SK-N-SH treated with all-trans-retinoic acid at 6 μM for 48 hours (cell line): ENCODE measurements at regions not wholly inside any gene's neighbourhood (a gene's known extent, or its start where the extent isn't known, plus 50 kb on each side); places are given as distances from the start of the nearest gene placed in this dataset.

Source experiments
- ATAC-seq: fragments of 200-7000 bp; cut with Tn5 transposase; 3 replicates; pipeline ENCODE4 v1.9.1; 2020; ENCODE audit warnings: mild to moderate bottlenecking, moderate library complexity
- BACH2 ChIP-seq: fragments of 250-450 bp; sonication (Bioruptor Pico); IDR thresholded peaks from 2 replicates; pipeline ENCODE4 v1.9.0; 2021; ENCODE audit warnings: mild to moderate bottlenecking, borderline replicate concordance
- CREB5 ChIP-seq: fragments of 250-450 bp; sonication (Bioruptor Pico); IDR thresholded peaks from 2 replicates; pipeline ENCODE4 v1.5.1; 2020; ENCODE audit warnings: low read depth, mild to moderate bottlenecking, moderate library complexity
- CSDC2 ChIP-seq: fragments of 250-450 bp; sonication (Bioruptor Pico); IDR thresholded peaks from 2 replicates; pipeline ENCODE4 v1.5.0; 2020; ENCODE audit warnings: mild to moderate bottlenecking, moderate library complexity
- CSRNP3 ChIP-seq: fragments of 250-450 bp; sonication (Bioruptor Pico); IDR thresholded peaks from 2 replicates; pipeline ENCODE4 v1.5.1; 2021; ENCODE audit warnings: mild to moderate bottlenecking, moderate library complexity
- ESRRG ChIP-seq: fragments of 250-450 bp; sonication (Bioruptor Pico); IDR thresholded peaks from 2 replicates; pipeline ENCODE4 v1.6.1; 2021; ENCODE audit warnings: mild to moderate bottlenecking
- GLIS3 ChIP-seq: fragments of 250-450 bp; sonication (Bioruptor Pico); IDR thresholded peaks from 2 replicates; pipeline ENCODE4 v1.5.0; 2020; ENCODE audit warnings: mild to moderate bottlenecking, moderate library complexity
- ISL1 ChIP-seq: fragments of 250-450 bp; sonication (Bioruptor Pico); IDR thresholded peaks from 2 replicates; pipeline ENCODE4 v2.1.2; 2022; ENCODE audit warnings: mild to moderate bottlenecking, moderate library complexity
- OSR1 ChIP-seq: fragments of 250-450 bp; sonication (Bioruptor Pico); IDR thresholded peaks from 2 replicates; pipeline ENCODE4 v1.8.0; 2022; ENCODE audit warnings: moderate library complexity, mild to moderate bottlenecking, inconsistent platforms
- POU6F1 ChIP-seq: fragments of 250-450 bp; sonication (Bioruptor Pico); IDR thresholded peaks from 2 replicates; pipeline ENCODE4 v1.8.0; 2021; ENCODE audit warnings: low read depth, mild to moderate bottlenecking, moderate library complexity, borderline replicate concordance
- PPARA ChIP-seq: fragments of 250-450 bp; sonication (Bioruptor Pico); IDR thresholded peaks from 2 replicates; pipeline ENCODE4 v1.5.0; 2020; ENCODE audit warnings: mild to moderate bottlenecking, borderline replicate concordance
- TCF4 ChIP-seq: fragments of 250-450 bp; sonication (Bioruptor Pico); IDR thresholded peaks from 2 replicates; pipeline ENCODE4 v1.8.0; 2021; ENCODE audit warnings: mild to moderate bottlenecking, moderate library complexity, borderline replicate concordance
- TOX ChIP-seq: fragments of 250-450 bp; sonication (Bioruptor Pico); IDR thresholded peaks from 2 replicates; pipeline ENCODE4 v1.8.0; 2021; ENCODE audit warnings: mild to moderate bottlenecking, moderate library complexity, borderline replicate concordance
- TSHZ2 ChIP-seq: fragments of 250-450 bp; sonication (Bioruptor Pico); IDR thresholded peaks from 2 replicates; pipeline ENCODE4 v1.5.0; 2020; ENCODE audit warnings: mild to moderate bottlenecking, moderate library complexity
- ZC3H10 ChIP-seq: fragments of 250-450 bp; sonication (Bioruptor Pico); IDR thresholded peaks from 2 replicates; pipeline ENCODE4 v1.5.1; 2021; ENCODE audit warnings: mild to moderate bottlenecking, moderate library complexity
- ZFP3 ChIP-seq: fragments of 250-450 bp; sonication (Bioruptor Pico); IDR thresholded peaks from 2 replicates; pipeline ENCODE4 v1.5.0; 2020; ENCODE audit warnings: mild to moderate bottlenecking, moderate library complexity
- ZFP30 ChIP-seq: fragments of 450-650 bp; formaldehyde crosslinking; IDR thresholded peaks from 2 replicates; pipeline ENCODE4 v1.5.0; 2022; ENCODE audit warnings: mild to moderate bottlenecking, moderate library complexity
- ZNF565 ChIP-seq: fragments of 450-650 bp; formaldehyde crosslinking; conservative IDR thresholded peaks from 2 replicates; pipeline ENCODE4 v1.5.0; 2020; ENCODE audit warnings: low read depth, mild to moderate bottlenecking, moderate library complexity
- ZNF70 ChIP-seq: fragments of 450-650 bp; formaldehyde crosslinking; IDR thresholded peaks from 2 replicates; pipeline ENCODE4 v1.5.0; 2020; ENCODE audit warnings: mild to moderate bottlenecking, moderate library complexity
- ZNF8 ChIP-seq: fragments of 450-650 bp; formaldehyde crosslinking; IDR thresholded peaks from 2 replicates; pipeline ENCODE4 v1.5.0; 2020; ENCODE audit warnings: mild to moderate bottlenecking, moderate library complexity

- TF ChIP-seq BACH2 (CRISPR knock-in tag) (no peak), TOX (CRISPR knock-in tag) (no peak), PPARA (CRISPR knock-in tag) (no peak), ZFP30 (CRISPR knock-in tag) (no peak), CSDC2 (CRISPR knock-in tag) (no peak), ISL1 (CRISPR knock-in tag) (no peak), TSHZ2 (CRISPR knock-in tag) (no peak), CREB5 (CRISPR knock-in tag) (no peak), CSRNP3 (CRISPR knock-in tag) (no peak), ZFP3 (CRISPR knock-in tag) (no peak), TCF4 (CRISPR knock-in tag) (no peak), ZNF565 (CRISPR knock-in tag) (no peak)
- TF ChIP-seq, all 23 proteins: peak for 0
- ATAC-seq: no peak
Observed at GRCh38 chr6:2416128-2416712, 170.8 kb upstream of the GMDS start.

- TF ChIP-seq ZC3H10 (no peak), CREB5 (CRISPR knock-in tag) (no peak), POU6F1 (CRISPR knock-in tag) (no peak), ESRRG (no peak), OSR1 (no peak), ZNF70 (CRISPR knock-in tag) (no peak), ZNF8 (CRISPR knock-in tag) (no peak), GLIS3 (CRISPR knock-in tag) (no peak), PPARA (CRISPR knock-in tag) (no peak), TSHZ2 (CRISPR knock-in tag) (no peak), ISL1 (CRISPR knock-in tag) (no peak), TCF4 (CRISPR knock-in tag) (no peak), CSRNP3 (CRISPR knock-in tag) (no peak)
- ATAC-seq: no peak
Observed at GRCh38 chr6:2414885-2415547, 169.6 kb upstream of the GMDS start.
